HG02852 (cell line): ENCODE measurements at regions not wholly inside any gene's neighbourhood (a gene's known extent, or its start where the extent isn't known, plus 50 kb on each side); places are given as distances from the start of the nearest gene placed in this dataset.

Experiments used
- ATAC-seq: cut with Tn5 transposase; IDR thresholded peaks from one replicate; pipeline ENCODE4 v1.9.1; 2021; ENCODE audit warnings: mild to moderate bottlenecking, moderate library complexity; ENCODE audit not compliant: unreplicated experiment

GRCh38 chr1:82632155-82632554 is 831.4 kb downstream of the ADGRL2 start:
- no peak for ATAC-seq

GRCh38 chr1:82628887-82629286 is 828.2 kb downstream of the ADGRL2 start:
- no peak for ATAC-seq

- no peak for ATAC-seq
These were observed 824.8 kb downstream of the ADGRL2 start for GRCh38 chr1:82625537-82625936.

- ATAC-seq, result no peak
These were observed 820.3 kb downstream of the ADGRL2 start for GRCh38 chr1:82621076-82621475.

- ATAC-seq, result no peak
These were observed 813.4 kb downstream of the ADGRL2 start for GRCh38 chr1:82614090-82614489.

GRCh38 chr1:82612986-82613385 is 812.3 kb downstream of the ADGRL2 start:
- ATAC-seq, result no peak

GRCh38 chr1:82606546-82606945 is 805.8 kb downstream of the ADGRL2 start:
- ATAC-seq, result no peak

- no peak for ATAC-seq
These were observed 803.8 kb downstream of the ADGRL2 start for GRCh38 chr1:82604524-82604923.

GRCh38 chr1:82600314-82600713 is 799.6 kb downstream of the ADGRL2 start:
- no peak for ATAC-seq

- ATAC-seq, result no peak
These were observed 798.1 kb downstream of the ADGRL2 start for GRCh38 chr1:82598812-82599211.

- ATAC-seq, result no peak
These were observed 797.6 kb downstream of the ADGRL2 start for GRCh38 chr1:82598337-82598736.

GRCh38 chr1:82597649-82598048 is 796.9 kb downstream of the ADGRL2 start:
- ATAC-seq, result no peak

- ATAC-seq, result no peak
These were observed 796.4 kb downstream of the ADGRL2 start for GRCh38 chr1:82597141-82597540.

- no peak for ATAC-seq
These were observed 792.8 kb downstream of the ADGRL2 start for GRCh38 chr1:82593561-82593960.

GRCh38 chr1:82589588-82589987 is 788.9 kb downstream of the ADGRL2 start:
- no peak for ATAC-seq

- no peak for ATAC-seq
These were observed 786.6 kb downstream of the ADGRL2 start for GRCh38 chr1:82587371-82587770.

GRCh38 chr1:82586473-82586872 is 785.7 kb downstream of the ADGRL2 start:
- no peak for ATAC-seq

- ATAC-seq, result no peak
These were observed 781.6 kb downstream of the ADGRL2 start for GRCh38 chr1:82582347-82582746.

- no peak for ATAC-seq
These were observed 777.5 kb downstream of the ADGRL2 start for GRCh38 chr1:82578086-82578726.

GRCh38 chr1:82567348-82567747 is 766.6 kb downstream of the ADGRL2 start:
- ATAC-seq, result no peak

- ATAC-seq, result no peak
These were observed 764.8 kb downstream of the ADGRL2 start for GRCh38 chr1:82565546-82565945.

- ATAC-seq, result no peak
These were observed 764.4 kb downstream of the ADGRL2 start for GRCh38 chr1:82565146-82565545.

- no peak for ATAC-seq
These were observed 763.6 kb downstream of the ADGRL2 start for GRCh38 chr1:82564333-82564732.
